ENCODE measurements at regions not wholly inside any gene's neighbourhood (a gene's known extent, or its start where the extent isn't known, plus 50 kb on each side); places are given as distances from the start of the nearest gene placed in this dataset.
"Not testable (repeated sequence)": the region's sequence is repeated elsewhere in the genome, so short reads cannot be mapped to it uniquely, and the experiment has no call there.

- not testable (repeated sequence) for DNase-seq (ENCODE audit: low read depth)
Observed at GRCh38 chr5:162621726-162622263, 554.2 kb downstream of the GABRG2 start.

- DNase-seq (ENCODE audit: low read depth): no peak
Observed at GRCh38 chr5:162624110-162624509, 556.5 kb downstream of the GABRG2 start.

DNA sequence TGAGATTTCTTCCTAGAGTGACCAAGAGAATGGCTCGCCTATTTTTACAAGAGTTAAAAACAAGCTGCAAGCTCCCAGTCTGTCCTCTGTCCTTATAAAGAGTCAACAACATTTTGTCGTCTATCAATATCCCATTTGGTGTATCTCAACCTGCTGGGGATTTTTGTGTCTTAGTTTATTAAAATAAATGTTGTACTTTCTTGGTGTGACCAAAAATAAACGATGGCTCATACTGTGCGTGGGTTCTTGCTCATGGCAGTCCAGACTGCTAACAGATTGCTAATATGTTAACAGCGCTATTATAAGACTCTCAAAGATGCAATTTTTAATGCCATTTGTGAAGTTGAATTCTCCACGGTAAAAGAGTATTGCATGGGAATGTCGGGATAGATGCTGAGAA, 569.9 kb downstream of the GABRG2 start:
- no peak for DNase-seq (ENCODE audit: low read depth)

DNA sequence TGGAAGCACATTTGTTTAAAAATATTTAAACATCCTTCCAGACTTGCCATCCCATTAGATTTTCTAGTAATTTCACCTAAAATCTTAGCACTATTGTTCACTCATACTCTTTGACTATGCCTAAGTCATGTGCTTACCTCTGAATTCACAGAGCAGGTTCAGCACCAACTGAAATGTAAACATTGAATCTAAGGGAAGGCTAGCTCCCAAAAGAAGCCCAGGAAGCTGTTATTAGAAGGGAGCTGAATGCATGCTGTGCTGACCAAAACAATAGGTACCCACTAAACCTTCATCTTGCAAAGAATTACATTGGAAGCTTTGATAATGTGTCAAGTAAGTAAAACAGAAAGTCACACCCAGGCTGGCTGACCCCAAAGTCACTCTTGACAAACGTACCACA, 571.3 kb downstream of the GABRG2 start:
- no peak for DNase-seq (ENCODE audit: low read depth)

GRCh38 chr5:162641142-162641813, 573.7 kb downstream of the GABRG2 start:
- DNase-seq (ENCODE audit: low read depth): no peak

GRCh38 chr5:162654661-162655405, 587.3 kb downstream of the GABRG2 start:
- no peak for DNase-seq (ENCODE audit: low read depth)

- DNase-seq (ENCODE audit: low read depth): no peak
Observed at GRCh38 chr5:162657076-162657475, 589.5 kb downstream of the GABRG2 start.

GRCh38 chr5:162664846-162665245, 597.3 kb downstream of the GABRG2 start:
- no peak for DNase-seq (ENCODE audit: low read depth)

GRCh38 chr5:162668926-162669325, 601.4 kb downstream of the GABRG2 start:
- DNase-seq (ENCODE audit: low read depth): no peak

GRCh38 chr5:162672061-162672460, 604.5 kb downstream of the GABRG2 start:
- no peak for DNase-seq (ENCODE audit: low read depth)

- DNase-seq (ENCODE audit: low read depth): no peak
Observed at GRCh38 chr5:162683284-162683683, 615.7 kb downstream of the GABRG2 start.

- DNase-seq (ENCODE audit: low read depth): no peak
Observed at GRCh38 chr5:162684145-162684544, 616.6 kb downstream of the GABRG2 start.

DNA sequence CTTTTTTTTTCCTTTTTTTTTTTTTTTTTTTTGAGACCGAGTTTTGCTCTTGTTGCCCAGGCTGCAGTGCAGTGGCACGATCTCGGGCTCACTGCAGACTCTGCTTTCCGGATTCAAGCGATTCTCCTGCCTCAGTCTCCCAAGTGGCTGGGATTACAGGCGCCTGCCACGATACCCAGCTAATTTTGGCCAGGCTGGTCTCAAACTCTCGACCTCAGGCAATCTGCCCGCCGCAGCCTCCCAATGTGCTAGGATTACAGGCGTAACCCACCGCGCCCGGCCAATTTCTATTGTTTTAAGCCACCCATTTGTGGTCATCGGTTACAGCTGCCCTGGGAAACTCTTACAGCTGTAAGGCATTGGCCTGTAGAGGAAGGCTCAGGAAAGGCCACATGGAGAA, 617.7 kb downstream of the GABRG2 start:
- DNase-seq (ENCODE audit: low read depth): no peak

DNA sequence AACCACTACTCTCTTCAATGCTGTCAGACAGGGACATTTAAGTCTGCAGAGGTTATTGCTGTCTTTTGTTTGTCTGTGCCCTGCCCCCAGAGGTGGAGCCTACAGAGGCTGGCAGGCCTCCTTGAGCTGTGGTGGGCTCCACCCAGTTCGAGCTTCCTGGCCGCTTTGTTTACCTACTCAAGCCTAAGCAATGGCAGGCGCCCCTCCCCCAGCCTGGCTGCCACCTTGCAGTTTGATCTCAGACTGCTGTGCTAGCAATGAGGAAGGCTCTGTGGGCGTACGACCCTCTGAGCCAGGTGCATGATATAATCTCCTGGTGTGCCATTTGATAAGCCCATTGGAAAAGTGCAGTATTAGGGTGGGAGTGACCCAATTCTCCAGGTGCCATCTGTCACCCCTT, 628.7 kb downstream of the GABRG2 start:
- not testable (repeated sequence) for DNase-seq (ENCODE audit: low read depth)

- DNase-seq (ENCODE audit: low read depth): no peak
Observed at GRCh38 chr5:162699361-162699760, 631.8 kb downstream of the GABRG2 start.

DNA sequence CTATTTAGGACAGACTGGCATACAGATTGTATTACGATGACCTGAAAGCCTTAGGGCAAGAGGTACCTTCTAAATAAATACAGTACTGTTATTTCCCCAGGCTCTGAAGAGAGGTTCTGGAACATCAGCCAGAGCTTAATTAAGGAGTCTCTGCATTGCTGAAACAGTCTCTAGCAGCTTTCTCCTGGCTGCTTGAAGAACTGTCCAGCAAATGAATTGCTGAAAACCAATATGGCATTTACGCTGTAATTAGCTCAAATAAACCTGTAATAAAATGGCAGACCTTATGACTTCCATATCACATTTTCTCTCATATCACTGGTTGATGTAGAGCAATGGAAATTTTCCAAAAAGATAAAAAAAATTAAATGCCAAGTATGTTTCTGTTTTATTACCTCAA, 636.3 kb downstream of the GABRG2 start:
- DNase-seq (ENCODE audit: low read depth): no peak

DNA sequence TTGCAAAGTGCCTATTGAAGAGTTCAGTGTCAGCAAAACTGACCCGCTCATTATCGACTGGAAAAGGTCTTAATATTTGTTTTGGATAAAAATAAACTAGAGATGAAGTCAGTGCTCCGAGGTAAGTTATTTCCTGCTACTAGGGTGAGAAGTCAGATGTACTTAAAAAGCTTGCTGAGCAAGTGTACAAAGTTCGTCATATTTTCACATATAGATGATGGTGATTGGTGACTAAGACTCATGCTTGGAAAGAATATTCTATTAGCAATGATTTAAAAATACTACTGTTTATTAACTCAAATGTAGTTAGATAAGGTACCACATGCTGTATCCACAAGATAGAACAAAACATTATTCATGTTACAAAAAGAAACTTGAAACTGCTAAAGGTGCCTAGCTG, 643.7 kb downstream of the GABRG2 start:
- no peak for DNase-seq (ENCODE audit: low read depth)

DNA sequence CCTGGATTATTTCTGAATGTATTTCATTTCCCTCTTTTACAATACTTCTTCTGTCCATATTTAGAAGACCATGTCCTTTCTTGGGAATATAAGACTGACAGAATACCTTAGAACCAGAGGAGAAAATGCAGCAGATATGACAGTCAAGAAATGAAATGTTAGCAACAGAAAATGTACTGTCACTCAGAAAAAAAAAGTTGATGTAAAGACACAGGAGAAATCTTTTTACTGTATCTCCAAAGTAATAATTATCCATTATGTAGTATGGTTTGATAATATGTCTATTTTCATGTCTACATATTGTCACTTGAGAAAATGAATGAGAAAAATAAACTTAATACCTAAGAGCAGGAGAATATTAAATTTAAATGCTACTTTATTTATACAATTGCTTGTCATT, 652.1 kb downstream of the GABRG2 start:
- no peak for DNase-seq (ENCODE audit: low read depth)

DNA sequence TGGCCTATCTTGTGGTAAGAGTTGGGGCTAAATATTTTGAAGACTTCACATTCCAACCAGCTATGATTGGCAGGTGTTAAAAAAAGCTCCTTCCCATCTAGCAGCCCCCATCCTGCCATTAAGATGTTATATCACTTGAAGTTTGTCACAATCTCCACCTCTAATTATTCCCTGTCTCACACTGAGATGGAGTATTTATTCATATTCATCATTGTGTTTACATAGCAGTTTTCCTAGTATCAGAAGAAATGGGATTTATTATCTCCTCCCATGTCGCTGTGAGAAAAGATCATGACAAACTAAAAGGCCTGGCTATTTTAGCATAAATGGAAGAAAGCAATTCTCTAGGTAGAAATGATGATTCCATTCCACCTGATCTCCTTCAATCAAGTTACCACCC, 653.6 kb downstream of the GABRG2 start:
- no peak for DNase-seq (ENCODE audit: low read depth)

DNA sequence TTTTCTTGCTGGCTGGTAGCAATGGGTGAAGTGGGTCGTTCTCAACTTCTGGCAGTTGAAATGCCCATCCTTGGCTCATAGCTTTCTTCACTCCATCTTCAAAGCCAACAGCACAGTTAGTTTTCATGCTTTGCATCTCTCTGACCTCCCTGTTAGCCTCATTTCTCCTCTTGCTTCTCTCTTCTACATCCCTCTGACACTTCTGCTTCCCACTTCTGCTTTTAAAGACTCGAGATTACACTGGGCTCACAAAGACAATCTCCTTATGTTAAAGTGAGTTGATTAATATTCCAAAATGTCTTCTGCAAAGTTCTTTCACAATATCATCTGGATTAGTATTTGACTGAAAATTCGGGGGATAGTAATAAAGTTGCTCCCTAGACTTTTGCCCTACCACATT, 684.8 kb upstream of the CCNG1 start:
- no peak for DNase-seq (ENCODE audit: low read depth)

- no peak for DNase-seq (ENCODE audit: low read depth)
Observed at GRCh38 chr5:162762119-162762518, 675.3 kb upstream of the CCNG1 start.

- no peak for DNase-seq (ENCODE audit: low read depth)
Observed at GRCh38 chr5:162769019-162769418, 668.4 kb upstream of the CCNG1 start.

GRCh38 chr5:162785673-162786072, 651.7 kb upstream of the CCNG1 start:
- DNase-seq (ENCODE audit: low read depth): no peak

- DNase-seq (ENCODE audit: low read depth): no peak
Observed at GRCh38 chr5:162786234-162786633, 651.2 kb upstream of the CCNG1 start.

Data from stimulated activated CD8-positive, alpha-beta memory T cell treated with anti-CD3 and anti-CD28 coated beads, Interleukin-4, amount 100 ng/mL, for 24 hours (primary cell).